Osteoblast (primary cell): ENCODE measurements at regions not wholly inside any gene's neighbourhood (a gene's known extent, or its start where the extent isn't known, plus 50 kb on each side); places are given as distances from the start of the nearest gene placed in this dataset.

Experiments
- DNase-seq: peaks from one replicate; pipeline ENCODE4 v3.0.0; 2011; ENCODE audit warnings: low spot score, mixed read lengths; ENCODE audit not compliant: insufficient read length; ENCODE audit errors: missing footprints
- H2AFZ ChIP-seq: 2 replicates; pipeline ENCODE4 v1.6.0; 2011; ENCODE audit warnings: mild to moderate bottlenecking, low read length
- H3K27ac ChIP-seq: 2 replicates; pipeline ENCODE4 v1.5.1; 2011; ENCODE audit warnings: mild to moderate bottlenecking, low read depth, low read length, moderate library complexity
- H3K27me3 ChIP-seq: 2 replicates; pipeline ENCODE4 v1.6.0; 2012; ENCODE audit warnings: mild to moderate bottlenecking, control low read depth, inconsistent platforms, low read length, moderate library complexity; ENCODE audit not compliant: insufficient read depth
- H3K36me3 ChIP-seq: 2 replicates; pipeline ENCODE4 v1.5.1; 2011; ENCODE audit warnings: mild to moderate bottlenecking, low read length, control low read depth, moderate library complexity; ENCODE audit not compliant: insufficient read depth
- H3K4me1 ChIP-seq: 2 replicates; pipeline ENCODE4 v1.5.1; 2011; ENCODE audit warnings: mild to moderate bottlenecking, low read length, control low read depth, moderate library complexity; ENCODE audit not compliant: insufficient read depth
- H3K4me2 ChIP-seq: 2 replicates; pipeline ENCODE4 v1.6.0; 2011; ENCODE audit warnings: mild to moderate bottlenecking, low read length; ENCODE audit not compliant: insufficient read depth
- H3K4me3 ChIP-seq: fragments of 200-600 bp; sonication (generic); 3 replicates; pipeline ENCODE4 v1.5.1; 2012; ENCODE audit warnings: mild to moderate bottlenecking, low read length, inconsistent platforms; ENCODE audit not compliant: insufficient read depth
- H3K79me2 ChIP-seq: 2 replicates; pipeline ENCODE4 v1.6.0; 2012; ENCODE audit warnings: mild to moderate bottlenecking, low read length, control low read depth, inconsistent platforms; ENCODE audit not compliant: insufficient read depth
- H3K9me3 ChIP-seq: 2 replicates; pipeline ENCODE4 v1.5.1; 2011; ENCODE audit warnings: low read depth, low read length, control low read depth
- H4K20me1 ChIP-seq: 2 replicates; pipeline ENCODE4 v1.6.0; 2012; ENCODE audit warnings: mild to moderate bottlenecking, low read length, control low read depth; ENCODE audit not compliant: insufficient read depth
- TF ChIP-seq, protein P1 (sequence below): IDR thresholded peaks from 2 replicates; pipeline ENCODE4 v1.5.1; 2011; ENCODE audit warnings: mild to moderate bottlenecking, low read depth, low read length, moderate library complexity; ENCODE audit errors: extremely low read depth

DNA sequence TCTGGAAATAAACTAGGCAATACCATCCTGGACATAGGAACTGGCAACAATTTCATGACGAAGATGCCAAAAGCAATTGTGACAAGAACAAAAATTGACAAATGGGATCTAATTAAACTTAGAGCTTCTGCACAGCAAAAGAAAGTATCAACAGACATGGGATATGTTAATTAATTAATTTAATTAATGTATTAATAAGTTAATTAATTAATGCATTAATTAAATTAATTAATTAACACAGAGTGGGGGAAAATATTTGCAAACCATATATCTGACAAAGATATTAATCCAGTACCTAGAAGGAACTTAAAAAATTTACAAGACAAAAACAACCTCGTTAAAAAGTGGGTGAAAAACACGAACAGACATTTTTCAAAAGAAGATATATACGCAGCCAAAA is 83.6 kb downstream of the GCC1 start:
- no peaks in the 10 kb centered on the region for H3K4me1 ChIP-seq
- H2AFZ ChIP-seq = no peak overlapping the region
- DNase-seq = no peak
- peaks cover 2% of the 10 kb centered on the region for H3K27me3 ChIP-seq
- no peak overlapping the region for H3K4me2 ChIP-seq
- H3K79me2 ChIP-seq = no peaks in the 10 kb centered on the region
- no peak overlapping the region for H3K27ac ChIP-seq
- no peaks in the 10 kb centered on the region for H3K9me3 ChIP-seq
- H4K20me1 ChIP-seq = no peaks in the 10 kb centered on the region
- H3K36me3 ChIP-seq = no peaks in the 10 kb centered on the region
- H3K4me3 ChIP-seq = no peak overlapping the region
- TF ChIP-seq, protein P1, sequence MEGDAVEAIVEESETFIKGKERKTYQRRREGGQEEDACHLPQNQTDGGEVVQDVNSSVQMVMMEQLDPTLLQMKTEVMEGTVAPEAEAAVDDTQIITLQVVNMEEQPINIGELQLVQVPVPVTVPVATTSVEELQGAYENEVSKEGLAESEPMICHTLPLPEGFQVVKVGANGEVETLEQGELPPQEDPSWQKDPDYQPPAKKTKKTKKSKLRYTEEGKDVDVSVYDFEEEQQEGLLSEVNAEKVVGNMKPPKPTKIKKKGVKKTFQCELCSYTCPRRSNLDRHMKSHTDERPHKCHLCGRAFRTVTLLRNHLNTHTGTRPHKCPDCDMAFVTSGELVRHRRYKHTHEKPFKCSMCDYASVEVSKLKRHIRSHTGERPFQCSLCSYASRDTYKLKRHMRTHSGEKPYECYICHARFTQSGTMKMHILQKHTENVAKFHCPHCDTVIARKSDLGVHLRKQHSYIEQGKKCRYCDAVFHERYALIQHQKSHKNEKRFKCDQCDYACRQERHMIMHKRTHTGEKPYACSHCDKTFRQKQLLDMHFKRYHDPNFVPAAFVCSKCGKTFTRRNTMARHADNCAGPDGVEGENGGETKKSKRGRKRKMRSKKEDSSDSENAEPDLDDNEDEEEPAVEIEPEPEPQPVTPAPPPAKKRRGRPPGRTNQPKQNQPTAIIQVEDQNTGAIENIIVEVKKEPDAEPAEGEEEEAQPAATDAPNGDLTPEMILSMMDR = no peak

DNA sequence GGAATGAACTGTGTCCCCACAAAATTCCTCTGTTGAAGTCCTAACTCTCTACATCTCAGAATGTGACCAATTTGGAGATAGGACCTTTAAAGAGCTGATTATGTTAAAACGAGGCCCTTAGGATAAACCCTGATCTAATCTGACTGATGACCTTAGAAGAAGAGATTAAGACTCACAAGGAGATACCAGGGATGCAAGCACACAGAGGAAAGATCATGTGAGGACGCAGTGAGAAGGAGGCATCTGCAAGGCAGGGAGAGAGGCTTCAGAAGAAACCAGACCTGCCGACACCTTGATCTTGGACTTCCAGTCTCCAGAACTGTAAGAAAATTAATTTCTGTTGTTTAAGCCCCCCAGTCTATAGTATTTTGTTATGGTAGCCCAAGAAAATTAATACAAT is 94.9 kb upstream of the ZNF800 start:
- H3K4me3 ChIP-seq = no peak overlapping the region
- no peak overlapping the region for H2AFZ ChIP-seq
- DNase-seq = no peak
- no peaks in the 10 kb centered on the region for H4K20me1 ChIP-seq
- H3K9me3 ChIP-seq = no peaks in the 10 kb centered on the region
- H3K36me3 ChIP-seq = no peaks in the 10 kb centered on the region
- H3K4me2 ChIP-seq = no peak overlapping the region
- H3K4me1 ChIP-seq = no peaks in the 10 kb centered on the region
- no peak overlapping the region for H3K27ac ChIP-seq
- no peaks in the 10 kb centered on the region for H3K79me2 ChIP-seq
- H3K27me3 ChIP-seq = no peaks in the 10 kb centered on the region
- TF ChIP-seq, protein P1 = no peak

DNA sequence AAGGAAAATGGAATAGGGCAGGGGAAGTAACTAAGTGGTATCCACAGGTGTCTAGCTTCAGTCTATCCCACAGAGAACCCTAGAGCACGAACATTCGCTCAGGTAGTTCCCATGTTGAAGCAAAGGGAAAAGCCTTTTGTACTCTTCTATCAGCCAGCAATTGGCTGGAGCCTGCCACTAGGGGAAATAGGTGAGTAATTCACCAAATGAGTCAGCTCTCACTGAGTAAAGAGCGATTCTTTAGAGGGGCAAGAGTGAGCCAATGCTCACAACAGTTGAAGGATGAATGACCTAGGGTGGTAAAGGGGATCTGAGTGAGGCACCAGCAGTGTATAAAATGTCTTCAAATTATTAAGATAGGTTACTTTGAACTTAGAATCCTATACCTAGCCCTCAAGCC is 94.1 kb upstream of the ZNF800 start:
- Histone ChIP-seq H3K4me2 (no peak overlapping the region), H3K79me2 (no peaks in the 10 kb centered on the region), H3K27me3 (no peaks in the 10 kb centered on the region), H3K36me3 (no peaks in the 10 kb centered on the region), H3K27ac (no peak overlapping the region), H2AFZ (no peak overlapping the region), H3K9me3 (no peaks in the 10 kb centered on the region), H4K20me1 (no peaks in the 10 kb centered on the region), H3K4me1 (no peaks in the 10 kb centered on the region), H3K4me3 (no peak overlapping the region)
- DNase-seq = peak; percentile 34
- TF ChIP-seq, protein P1 = peak; percentile 19

DNA sequence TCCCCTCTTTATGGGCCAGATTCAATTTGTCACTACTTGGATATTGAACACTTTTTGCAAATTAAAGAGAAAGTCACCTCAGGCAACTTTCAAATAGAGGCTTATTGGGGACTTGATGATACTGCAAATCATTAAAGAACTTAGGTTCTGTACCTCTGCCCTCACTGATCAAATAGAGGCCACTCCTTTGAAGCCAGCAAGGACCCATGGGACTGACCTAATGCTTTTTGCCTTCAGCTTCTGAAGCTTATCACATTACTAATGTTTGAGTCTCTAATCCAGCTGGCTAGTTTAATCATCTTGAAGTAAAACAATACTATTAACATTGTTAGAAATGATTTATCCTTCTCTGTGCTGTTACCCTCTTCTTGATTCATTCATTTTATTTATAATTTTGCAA is 93.0 kb upstream of the ZNF800 start:
- TF ChIP-seq, protein P1 = no peak
- Histone ChIP-seq H3K4me3 (no peak overlapping the region), H2AFZ (no peak overlapping the region), H3K4me2 (no peak overlapping the region), H3K4me1 (no peaks in the 10 kb centered on the region), H3K27ac (no peak overlapping the region), H4K20me1 (no peaks in the 10 kb centered on the region), H3K79me2 (no peaks in the 10 kb centered on the region), H3K9me3 (no peaks in the 10 kb centered on the region), H3K36me3 (no peaks in the 10 kb centered on the region), H3K27me3 (no peaks in the 10 kb centered on the region)
- no peak for DNase-seq
